HG02981 (cell line): ENCODE measurements at regions not wholly inside any gene's neighbourhood (a gene's known extent, or its start where the extent isn't known, plus 50 kb on each side); places are given as distances from the start of the nearest gene placed in this dataset.
"Not testable (repeated sequence)": the region's sequence is repeated elsewhere in the genome, so short reads cannot be mapped to it uniquely, and the experiment has no call there.

Experiments used
- ATAC-seq: cut with Tn5 transposase; IDR thresholded peaks from one replicate; pipeline ENCODE4 v1.9.1; 2021; ENCODE audit warnings: mild to moderate bottlenecking, moderate library complexity; ENCODE audit not compliant: unreplicated experiment

DNA sequence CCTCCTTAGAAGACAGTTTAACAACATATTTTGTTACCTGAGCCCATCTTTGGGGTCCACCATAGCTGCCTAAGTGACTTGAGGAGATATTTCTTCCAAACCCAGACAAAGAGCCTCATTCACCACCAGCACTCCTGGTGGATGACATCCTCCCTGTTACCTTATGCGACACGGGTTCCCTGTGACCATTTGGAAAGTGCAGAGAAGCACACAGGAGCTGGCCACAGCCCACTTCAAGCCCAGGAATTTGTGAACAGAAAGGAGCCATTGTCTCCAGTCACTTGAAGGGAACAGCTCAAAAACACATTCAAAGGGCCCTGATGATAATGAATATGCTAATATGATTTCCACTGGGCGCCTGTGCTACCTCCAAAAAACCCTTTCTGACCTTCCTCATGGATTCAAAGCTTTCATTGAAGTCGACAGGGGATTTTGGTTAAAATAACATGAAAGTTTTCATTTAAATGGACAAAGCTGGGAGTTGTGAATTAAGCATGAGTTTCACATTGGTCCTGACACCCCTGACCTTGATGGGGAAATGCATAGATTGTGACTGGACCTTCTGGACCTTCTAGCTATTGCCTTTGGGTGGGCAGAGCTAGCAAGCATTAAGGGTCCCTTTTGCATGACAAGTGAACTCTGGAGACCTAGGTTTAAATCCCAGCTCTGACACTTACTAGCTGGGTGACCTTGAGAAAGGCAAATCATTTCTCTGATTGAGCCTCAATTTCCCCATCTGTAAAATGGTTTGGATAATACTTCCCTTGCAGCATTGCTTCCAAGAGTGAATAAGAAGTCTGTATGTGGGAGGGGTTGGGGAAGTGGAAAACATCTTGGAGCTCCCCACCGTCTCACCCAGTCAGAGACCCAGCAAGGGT is 83.3 kb upstream of the SIRPA start:
- no peak for ATAC-seq

DNA sequence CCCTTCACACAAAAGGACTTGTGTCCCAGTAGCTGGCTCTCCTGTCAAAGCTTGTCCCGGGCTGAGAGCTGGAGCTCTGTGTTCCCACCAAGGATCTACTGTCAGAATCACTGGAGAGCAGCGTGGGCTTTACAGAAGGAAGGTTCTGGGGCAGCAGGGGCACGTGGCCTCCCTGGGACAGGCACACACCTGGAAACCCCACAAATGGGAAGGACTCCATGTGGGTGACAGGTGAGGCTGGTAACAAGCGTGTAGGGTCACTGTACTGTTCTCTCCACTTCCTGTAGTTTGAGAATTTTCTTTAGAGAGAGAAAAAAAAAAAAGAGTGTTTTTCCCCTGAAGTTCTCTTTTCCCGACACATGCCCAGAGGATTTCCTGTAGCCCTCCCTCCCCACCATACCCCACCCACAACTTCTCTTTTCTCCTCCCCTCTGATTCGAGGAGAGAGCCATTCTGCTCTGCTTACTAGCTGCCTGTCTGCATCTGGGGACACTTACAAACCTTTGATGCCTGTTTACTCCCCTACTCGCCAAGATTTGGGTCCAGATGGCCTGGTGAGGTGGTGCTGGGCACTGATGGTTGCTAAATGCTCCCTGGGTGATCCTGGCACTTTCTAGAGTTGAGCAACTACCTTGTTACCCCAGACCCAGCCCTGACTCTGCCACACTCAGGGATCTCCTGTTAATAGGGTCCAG is 84.1 kb upstream of the SIRPA start:
- no peak for ATAC-seq

DNA sequence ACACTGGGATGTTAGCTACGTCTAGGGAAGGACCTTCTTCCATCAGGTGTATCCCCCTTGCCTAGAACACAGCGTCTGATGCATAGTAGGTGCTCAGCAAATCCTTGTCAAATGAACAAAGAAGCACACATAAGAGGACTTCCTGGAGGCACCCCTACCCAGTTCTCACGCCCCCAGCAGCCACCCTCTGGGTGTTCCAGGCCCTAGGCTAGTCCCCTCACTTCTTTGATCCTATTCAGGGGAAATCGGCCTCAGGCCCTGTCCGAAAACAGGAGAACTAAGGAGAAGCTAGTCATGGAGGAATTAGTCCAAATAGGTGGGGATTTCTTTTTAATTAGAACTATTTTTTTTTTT is 84.7 kb upstream of the SIRPA start:
- no peak for ATAC-seq

DNA sequence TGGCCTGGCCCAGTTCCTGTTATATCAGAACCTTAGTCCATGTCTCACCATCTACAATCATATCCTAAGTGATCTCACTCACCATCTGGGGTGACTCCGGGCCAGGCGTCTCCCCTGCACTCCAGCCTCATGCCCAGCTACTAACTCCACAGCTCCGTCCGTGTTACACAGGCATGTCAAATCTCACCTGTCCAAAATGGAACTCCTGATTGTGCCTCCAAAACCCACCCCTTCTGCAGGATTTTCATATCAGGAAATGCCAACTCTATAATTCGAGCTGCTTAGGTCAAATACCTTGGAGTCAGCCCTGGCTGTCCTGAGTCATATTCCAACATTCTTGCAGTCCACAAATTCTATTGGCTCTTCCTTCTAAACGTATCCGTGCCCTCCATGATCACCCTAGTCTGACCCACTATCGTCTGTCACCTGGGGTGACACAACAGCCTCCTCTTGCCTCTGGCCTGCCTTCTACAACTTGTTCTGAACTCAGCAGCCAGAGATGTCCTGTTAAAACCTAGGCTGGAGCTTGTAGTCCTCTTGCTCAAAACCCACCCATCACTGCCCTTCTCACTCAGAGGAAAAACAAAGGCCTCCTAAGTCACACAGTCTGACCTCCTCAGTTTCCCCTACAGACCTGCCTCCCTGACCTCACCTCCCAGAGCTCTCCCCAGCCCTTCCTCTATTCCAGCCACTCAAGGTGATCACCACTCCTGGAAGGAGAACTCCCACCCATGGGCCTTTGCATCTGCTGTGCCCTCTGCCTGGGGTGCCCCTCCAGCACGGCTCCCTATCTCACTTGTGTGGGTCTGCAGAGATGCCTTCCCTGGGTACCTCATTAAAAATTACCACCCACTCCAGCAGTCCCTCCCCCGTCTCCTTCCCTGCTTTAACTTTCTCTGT is 85.3 kb upstream of the SIRPA start:
- no peak for ATAC-seq

DNA sequence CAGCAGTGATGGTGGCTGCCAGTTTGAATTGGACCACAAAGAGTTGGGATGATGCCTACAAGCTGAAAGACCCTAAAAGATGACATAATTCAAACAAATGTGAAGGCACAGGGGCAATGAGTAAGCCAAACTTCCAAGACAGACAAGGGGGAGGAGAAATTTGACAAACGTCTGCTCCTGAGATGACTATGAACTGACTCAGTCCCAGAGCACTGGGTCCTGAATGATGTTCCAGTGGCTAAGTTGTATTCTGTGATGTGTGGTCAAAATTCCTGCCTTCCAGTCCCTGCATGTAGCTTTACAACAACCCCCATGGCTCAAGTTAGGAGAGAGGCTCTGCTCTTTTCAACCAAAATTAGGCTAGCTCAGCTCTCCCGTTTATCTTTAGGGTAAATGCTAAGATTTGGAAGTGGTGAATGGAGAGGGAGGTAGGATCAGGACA is 86.1 kb upstream of the SIRPA start:
- ATAC-seq: no peak

DNA sequence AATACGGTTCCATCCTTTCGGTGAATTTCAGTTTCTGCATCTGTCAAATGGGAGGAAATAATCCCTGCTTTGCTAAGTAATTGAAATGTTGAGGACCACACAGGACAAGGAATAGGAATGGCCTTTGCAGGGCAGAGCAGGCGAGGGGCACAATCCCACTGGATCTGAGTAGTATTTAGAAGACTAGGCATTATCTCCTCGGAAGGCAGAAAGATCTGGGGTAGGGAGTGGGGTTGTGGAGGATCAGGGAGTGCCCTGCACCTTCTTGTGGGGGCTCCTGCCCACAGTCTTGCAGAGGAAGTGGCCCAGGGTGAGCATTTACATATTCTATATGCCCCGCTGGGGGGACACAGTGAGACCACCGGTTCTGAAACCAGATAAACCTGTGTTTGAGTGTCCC is 87.1 kb upstream of the SIRPA start:
- ATAC-seq: no peak

DNA sequence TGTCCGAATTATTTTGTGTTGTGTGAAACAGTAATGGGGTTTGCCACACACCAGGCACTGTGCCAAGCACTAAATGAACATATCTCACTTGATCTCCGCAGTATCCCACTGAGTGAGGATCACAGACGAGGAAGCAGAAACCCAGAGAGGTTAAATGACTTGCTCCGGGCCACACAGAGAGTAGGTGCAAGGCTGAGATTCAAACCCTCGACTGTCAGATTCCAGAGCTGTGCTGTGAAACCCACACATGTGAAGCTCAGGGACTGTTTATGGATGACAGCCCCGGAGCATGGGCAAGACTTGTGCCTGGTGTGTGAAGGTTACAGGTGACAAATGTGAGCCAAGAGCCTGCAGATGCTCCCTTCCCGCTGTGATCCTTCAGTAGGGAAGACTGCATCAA is 87.8 kb upstream of the SIRPA start:
- ATAC-seq: no peak

DNA sequence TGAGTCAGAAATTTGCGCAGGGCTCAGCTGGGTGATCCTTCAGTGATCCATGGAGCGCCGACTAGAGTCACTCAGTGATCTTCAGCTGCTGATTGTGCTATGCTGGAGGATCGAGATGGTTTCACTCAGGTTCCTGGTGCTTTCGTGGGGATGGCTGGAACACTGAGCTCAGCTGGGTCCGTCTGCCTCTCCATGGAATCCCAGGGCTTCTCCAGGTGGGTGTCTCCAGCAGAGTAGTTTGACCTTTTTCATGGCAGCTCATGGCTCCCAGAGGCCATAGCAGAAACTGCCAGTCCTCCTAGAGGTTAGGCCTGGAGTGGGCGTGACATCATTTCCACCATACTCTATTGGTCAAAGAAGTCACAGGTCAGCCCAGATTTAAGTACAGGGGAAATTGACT is 88.8 kb upstream of the SIRPA start:
- ATAC-seq: no peak

DNA sequence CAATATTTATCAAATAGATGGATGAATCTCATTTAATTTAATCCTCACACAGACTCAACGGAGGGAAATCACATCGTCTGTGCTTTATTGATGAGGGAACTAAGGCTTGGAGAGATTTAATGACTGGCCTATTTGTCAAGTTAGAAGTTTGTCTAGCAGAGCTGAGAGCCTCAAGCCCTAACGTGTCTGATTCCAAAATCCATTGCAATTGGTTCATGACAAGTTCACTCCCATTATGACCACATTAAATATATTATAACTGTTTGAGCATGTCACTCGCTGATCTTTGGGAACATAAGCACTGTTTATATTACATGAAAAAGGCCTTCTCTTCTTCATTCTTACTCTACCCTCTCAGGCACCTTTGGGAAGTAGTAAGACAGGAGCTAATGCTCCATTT is 89.4 kb upstream of the SIRPA start:
- no peak for ATAC-seq

DNA sequence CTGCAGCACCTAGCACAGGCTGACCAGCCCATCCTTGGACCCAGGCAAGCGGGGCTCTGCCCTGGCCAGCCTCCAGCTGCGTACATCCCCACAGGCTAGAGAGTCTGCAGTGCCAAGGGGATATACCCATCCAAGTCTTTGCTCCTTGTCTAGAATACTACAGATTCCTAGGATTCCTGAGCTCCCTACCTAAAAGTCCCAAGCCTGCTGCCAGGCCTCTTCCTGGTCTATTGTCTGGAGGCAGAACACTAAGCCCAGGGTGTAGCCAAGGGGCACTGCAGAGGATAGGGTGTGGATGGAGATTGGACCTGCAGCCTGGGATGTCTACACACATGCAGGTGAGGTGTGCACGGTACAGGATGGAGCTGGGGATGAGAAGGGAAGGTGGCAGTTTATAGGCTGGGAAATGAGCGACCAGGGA is 90.0 kb upstream of the SIRPA start:
- no peak for ATAC-seq

DNA sequence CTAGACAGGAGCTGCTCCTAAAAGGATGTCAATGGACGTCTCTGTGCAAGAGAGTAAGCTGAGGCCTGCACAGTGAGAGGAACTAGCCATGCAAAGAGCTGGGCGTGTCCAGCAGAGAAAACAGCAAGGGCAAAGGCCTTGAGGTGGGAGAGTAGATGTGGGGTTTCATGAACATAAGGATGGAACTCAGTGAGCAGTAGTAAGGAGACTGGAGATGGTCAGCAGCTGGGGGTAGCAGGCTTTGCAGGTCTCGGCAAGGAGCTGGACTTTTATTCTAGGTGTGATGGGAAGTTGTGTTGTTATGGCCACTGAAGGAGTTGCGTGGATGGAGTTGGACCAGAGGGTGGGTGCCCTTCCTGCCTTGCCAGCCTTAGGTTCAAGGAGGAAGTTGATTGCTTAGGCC is 90.7 kb upstream of the SIRPA start:
- ATAC-seq: no peak

DNA sequence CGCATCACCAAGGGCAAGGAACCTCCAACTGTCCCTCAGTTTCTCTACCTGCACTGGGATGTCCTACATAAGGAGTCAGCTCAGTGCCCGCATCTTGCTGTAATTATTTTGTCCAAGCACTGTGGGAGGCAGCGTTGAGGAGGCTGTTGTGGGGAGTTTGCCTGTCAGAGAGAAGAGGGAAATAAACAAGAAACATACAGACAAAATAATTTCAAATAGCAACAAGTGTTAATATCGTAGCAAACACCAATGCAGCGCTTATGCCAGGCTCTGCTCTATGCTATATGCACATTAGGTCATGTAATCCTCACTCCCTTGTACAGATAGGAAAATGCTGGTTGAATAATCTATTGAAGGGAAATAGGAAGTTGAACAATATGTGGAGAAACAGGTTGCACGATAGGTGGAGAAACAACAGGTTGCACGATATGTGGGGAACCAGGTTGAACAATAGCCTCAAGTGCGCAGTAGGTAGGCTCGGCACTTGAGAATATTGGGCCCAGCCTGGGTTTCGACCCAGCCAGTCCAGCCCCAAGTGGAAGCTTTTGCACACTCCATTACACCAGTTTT is 91.2 kb upstream of the SIRPA start:
- no peak for ATAC-seq

DNA sequence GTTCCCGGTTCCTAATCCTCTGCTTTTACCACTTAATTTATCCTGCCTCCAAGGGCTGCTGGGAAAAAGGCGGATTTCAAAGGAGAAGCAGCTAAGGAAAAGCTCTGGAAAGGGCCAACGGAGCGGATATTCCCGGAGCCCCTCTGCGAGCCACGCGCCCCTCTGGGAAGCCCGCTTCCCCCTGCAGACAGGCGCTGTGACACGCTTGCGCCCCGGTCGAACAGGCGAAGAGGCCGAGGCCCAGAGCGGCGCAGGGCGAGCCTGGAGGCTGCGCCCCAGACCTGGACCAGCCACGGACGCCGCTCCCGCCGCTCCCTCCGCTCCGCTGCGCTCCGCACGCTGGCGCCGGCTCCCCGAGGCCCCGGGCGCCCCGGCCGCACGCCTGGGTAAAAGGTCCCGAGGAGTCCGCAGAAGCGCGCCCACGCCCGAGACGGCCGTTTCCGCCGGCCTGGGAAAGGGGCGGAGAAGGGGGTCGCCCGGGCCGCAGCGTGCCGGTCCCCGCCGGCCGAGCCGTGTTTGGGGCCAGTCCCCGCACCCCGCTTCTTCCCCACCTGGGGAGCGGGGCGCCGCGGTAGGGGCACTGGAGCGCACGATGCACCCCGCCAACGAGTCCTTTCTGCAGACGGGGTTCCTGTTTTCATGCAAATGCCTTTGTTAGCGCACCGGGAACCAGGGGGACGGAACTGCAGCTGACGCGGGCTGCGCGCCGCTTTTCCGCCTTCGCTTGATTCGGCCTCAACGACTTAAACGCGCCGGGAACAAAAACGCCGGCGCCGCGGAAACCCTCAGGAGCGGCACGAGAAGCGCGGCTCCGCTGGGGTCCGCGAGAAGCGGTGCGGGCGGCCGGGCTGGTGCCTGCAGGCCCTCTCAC is 91.9 kb upstream of the SIRPA start:
- ATAC-seq: no peak

DNA sequence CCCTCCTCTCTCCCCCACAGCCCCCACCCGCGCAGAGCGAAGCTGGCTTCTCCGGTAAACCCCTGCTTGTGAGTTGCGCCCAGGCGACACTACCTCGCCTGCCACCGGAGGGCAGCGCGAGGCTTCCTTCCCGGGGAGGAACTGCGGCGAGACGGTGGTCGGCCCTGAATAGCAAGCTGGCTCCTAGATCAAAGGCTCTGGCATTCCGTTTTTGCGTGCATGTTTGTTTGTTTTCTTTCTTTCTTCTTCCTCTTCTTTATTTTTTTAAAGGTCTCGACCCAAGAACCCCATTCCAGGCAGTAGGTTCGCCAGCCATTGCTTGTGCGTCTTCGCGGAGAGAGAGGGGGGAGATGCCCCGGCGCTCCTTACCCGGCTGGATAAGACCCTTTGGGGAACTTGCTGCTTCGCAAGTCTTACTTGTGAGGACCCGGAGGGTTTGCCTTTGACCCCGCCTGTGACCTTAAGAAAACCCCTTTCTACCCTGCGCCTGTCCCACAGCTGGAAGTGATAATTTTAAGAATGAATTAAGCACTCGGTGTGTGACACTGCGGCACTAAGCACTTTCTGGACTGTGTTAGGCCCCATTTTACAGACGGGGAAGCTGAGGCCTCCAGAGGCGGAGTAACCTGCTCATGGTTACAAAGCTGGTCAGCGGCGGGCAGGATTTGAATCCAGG is 92.7 kb upstream of the SIRPA start:
- ATAC-seq: no peak

DNA sequence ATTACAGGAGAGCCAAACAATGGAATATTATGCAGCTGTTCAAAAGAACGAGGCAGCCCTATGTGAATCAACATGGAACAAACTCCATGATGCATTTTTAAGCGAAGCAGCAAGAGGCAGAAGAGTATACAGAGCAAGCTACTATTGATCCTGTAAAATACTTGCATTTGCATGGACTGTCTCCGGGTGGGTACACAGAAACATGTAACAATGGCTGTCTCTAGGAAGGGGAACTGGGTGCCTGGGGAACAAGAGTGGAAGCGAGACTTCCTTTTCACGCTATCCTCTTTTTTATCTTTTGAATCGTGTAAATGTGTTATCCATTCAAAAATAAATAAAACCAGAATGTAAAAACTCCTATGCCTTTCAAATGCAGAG is 93.3 kb upstream of the SIRPA start:
- ATAC-seq: no peak

DNA sequence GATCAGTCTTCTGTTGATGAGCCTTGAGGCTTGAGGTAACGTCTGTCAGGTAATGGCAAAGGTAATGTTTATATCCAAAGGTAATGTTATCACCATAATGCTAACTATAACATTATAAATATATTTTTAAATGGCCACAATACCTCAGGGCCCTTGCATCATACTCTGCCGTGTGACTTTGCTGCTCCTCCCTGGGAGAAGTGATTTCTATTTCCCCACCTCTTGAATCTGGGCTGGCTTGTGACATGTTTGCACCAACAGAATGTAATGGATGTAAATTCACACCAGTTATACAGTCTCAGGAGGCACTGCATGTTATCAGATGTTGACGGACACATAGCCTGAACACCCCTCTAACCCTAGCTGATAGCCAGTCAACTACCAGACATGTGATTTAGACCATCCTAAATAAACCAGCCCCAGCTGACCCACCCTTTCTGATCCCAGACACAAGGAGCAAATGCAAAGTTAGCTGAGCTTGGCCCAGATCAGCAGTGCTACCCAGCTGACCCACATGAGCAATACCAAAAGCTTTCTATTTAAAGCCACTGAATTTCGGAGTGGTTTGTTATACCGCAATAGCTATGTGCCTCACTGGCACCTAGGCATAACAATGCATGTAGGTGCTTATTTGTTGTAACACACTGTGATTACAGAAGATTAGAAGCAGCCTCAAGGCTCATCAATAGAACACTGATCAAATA is 93.8 kb upstream of the SIRPA start:
- no peak for ATAC-seq

DNA sequence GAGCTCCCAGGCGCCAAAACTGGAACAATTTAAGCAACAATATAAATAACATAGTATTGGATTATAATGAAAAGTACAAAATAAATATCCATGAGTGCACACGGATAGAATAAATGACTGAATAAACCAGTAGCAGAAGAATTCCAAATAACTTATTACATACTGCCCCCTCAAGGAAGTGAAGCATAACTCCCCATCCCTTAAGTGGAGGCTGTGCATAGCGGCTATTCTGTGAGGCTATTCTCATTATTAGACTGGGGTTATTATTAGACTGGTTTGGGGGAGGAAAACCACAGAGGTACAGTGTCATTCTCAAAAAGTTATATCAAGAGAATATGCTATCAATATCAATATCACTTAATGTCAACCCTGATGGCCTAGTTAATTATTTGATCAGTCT is 94.4 kb upstream of the SIRPA start:
- no peak for ATAC-seq

DNA sequence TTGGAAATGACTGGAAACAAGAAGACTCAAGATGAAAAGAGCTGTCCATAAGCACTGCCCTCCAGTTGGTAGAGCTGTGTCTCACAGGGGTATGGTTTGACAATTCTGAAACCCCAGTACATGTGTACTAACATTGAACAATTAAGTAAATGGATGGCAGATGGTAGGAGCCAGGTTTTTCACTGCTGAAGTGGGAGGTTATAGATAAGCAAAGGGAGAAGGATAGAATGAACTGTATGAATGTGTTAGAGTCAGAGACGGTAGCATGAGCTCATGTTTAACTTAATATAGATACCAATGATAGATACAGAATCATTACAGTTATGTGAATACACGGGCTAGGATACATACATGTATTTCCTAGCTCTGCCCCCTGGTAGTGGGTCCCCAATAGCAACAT is 95.0 kb upstream of the SIRPA start:
- no peak for ATAC-seq

DNA sequence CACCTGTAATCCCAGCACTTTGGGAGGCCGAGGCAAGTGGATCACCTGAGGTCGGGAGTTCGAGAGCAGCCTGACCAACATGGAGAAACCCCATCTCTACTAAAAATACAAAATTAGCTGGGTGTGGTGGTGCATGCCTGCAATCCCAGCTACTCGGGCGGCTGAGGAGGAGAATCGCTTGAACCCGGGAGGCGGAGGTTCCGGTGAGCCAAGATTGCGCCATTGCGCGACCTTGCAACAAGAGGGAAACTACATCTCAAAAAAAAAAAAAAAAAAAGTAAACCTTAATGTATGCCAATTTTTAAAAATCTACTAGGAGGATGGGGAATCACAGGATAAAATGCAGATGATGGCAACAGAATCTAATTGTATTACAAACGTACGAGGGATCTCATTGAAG is 95.5 kb upstream of the SIRPA start:
- ATAC-seq: not testable (repeated sequence)
